Gastroesophageal sphincter (tissue), 4 donors: ENCODE measurements at regions not wholly inside any gene's neighbourhood (a gene's known extent, or its start where the extent isn't known, plus 50 kb on each side); places are given as distances from the start of the nearest gene placed in this dataset.

Experiments used
- ATAC-seq: fragments of 150-250 bp; one replicate; pipeline ENCODE4 v1.9.1; 2016; ENCODE audit warnings: mild to moderate bottlenecking, moderate library complexity
- H3K27ac ChIP-seq, 4 donors: fragments of 200-600 bp; sonication (generic) in 3 of 4; 1 replicate in 3 of 4; 2 replicates in 1 of 4; pipeline ENCODE4 v1.5.1; 2016 to 2019
- H3K27me3 ChIP-seq: fragments of 200-600 bp; sonication (generic); one replicate; pipeline ENCODE4 v1.5.1; 2019
- H3K36me3 ChIP-seq, 2 donors: fragments of 200-600 bp; sonication (generic); one replicate each; pipeline ENCODE4 v1.5.1; 2019; ENCODE audit warnings: control low read depth in 1 of 2
- H3K4me1 ChIP-seq, 3 donors: fragments of 200-600 bp; sonication (generic); 1 replicate in 2 of 3; 2 replicates in 1 of 3; pipeline ENCODE4 v1.5.1; 2016 to 2019; ENCODE audit warnings: control low read depth in 2 of 3
- H3K4me3 ChIP-seq, 2 donors: fragments of 200-600 bp; sonication (generic); one replicate each; pipeline ENCODE4 v1.5.1; 2019; ENCODE audit warnings: mild to moderate bottlenecking in 1 of 2, moderate library complexity in 1 of 2
- H3K9me3 ChIP-seq, 3 donors: fragments of 200-600 bp; sonication (generic); one replicate each; pipeline ENCODE4 v1.5.1; 2017 to 2019; ENCODE audit warnings: control low read depth in 2 of 3
- CTCF ChIP-seq, 4 experiments: fragments of 200-600 bp in 2 of 4; fragments of 450-650 bp in 2 of 4; sonication (generic) in 1 of 4; IDR thresholded peaks; one replicate each; pipeline ENCODE4 v1.5.1; 2017 to 2019; ENCODE audit warnings: antibody characterized with exemption in 4 of 4, mild to moderate bottlenecking in 2 of 4, moderate library complexity in 2 of 4
- EP300 ChIP-seq: sonication (generic); formaldehyde crosslinking; IDR thresholded peaks from one replicate; pipeline ENCODE4 v1.6.1; 2017; ENCODE audit warnings: antibody characterized with exemption, mild to moderate bottlenecking
- POLR2A ChIP-seq, 2 donors: fragments of 450-650 bp; IDR thresholded peaks; one replicate each; pipeline ENCODE4 v1.6.1; 2017; ENCODE audit warnings: antibody characterized with exemption in 2 of 2, mild to moderate bottlenecking in 2 of 2, moderate library complexity in 1 of 2
- POLR2AphosphoS5 ChIP-seq: sonication (generic); formaldehyde crosslinking; IDR thresholded peaks from one replicate; pipeline ENCODE4 v1.6.1; 2017; ENCODE audit warnings: antibody characterized with exemption
- WGBS, 2 donors: methylation state at CpG; one replicate each; pipeline ENCODE4 v1.1.5; 2018; ENCODE audit warnings: low coverage in 1 of 2; 5-methylcytosine and 5-hydroxymethylcytosine counted together

GRCh38 chr13:68588623-68589022 is 1358.5 kb upstream of the PCDH9 start:
- no peak for ATAC-seq
- no peaks in the 10 kb centered on the region for H3K27me3 ChIP-seq
- H3K4me3 ChIP-seq: no peak overlapping the region
- H3K36me3 ChIP-seq: no peaks in the 10 kb centered on the region
- no peaks in the 10 kb centered on the region for H3K4me1 ChIP-seq
- no peak overlapping the region for H3K27ac ChIP-seq
- TF ChIP-seq EP300 (no peak), POLR2A (IDR thresholded peaks at IDR 0.05) (no peak), CTCF (IDR thresholded peaks at IDR 0.05) (no peak), POLR2AphosphoS5 (no peak)
- 70 to 78% methylated on average over 4 of the region's 4 CpGs for WGBS, 2 donors
- H3K9me3 ChIP-seq: no peaks in the 10 kb centered on the region

GRCh38 chr13:68584776-68585175 is 1354.6 kb upstream of the PCDH9 start:
- Histone ChIP-seq H3K4me3 (no peak overlapping the region), H3K27me3 (no peaks in the 10 kb centered on the region), H3K4me1 (no peaks in the 10 kb centered on the region), H3K27ac (no peak overlapping the region), H3K9me3 (no peaks in the 10 kb centered on the region), H3K36me3 (no peaks in the 10 kb centered on the region)
- WGBS, 2 donors: 71% methylated on average over 1 of the region's 1 CpG
- ATAC-seq: no peak
- TF ChIP-seq EP300 (no peak), POLR2AphosphoS5 (no peak), CTCF (IDR thresholded peaks at IDR 0.05) (no peak), POLR2A (IDR thresholded peaks at IDR 0.05) (no peak)

GRCh38 chr13:68574053-68574452 is 1343.9 kb upstream of the PCDH9 start:
- no peak overlapping the region for H3K4me3 ChIP-seq
- H3K4me1 ChIP-seq: no peaks in the 10 kb centered on the region
- WGBS, 2 donors: 75 to 80% methylated on average over 1 of the region's 1 CpG
- H3K9me3 ChIP-seq: no peaks in the 10 kb centered on the region
- ATAC-seq: no peak
- no peak for TF ChIP-seq CTCF (IDR thresholded peaks at IDR 0.05)
- no peak for TF ChIP-seq POLR2AphosphoS5
- no peak for TF ChIP-seq EP300
- TF ChIP-seq POLR2A (IDR thresholded peaks at IDR 0.05): no peak
- H3K27ac ChIP-seq: no peak overlapping the region
- H3K36me3 ChIP-seq: no peaks in the 10 kb centered on the region
- H3K27me3 ChIP-seq: no peaks in the 10 kb centered on the region

- Histone ChIP-seq H3K36me3 (no peaks in the 10 kb centered on the region), H3K4me3 (no peak overlapping the region), H3K27me3 (no peaks in the 10 kb centered on the region), H3K9me3 (no peaks in the 10 kb centered on the region), H3K4me1 (no peaks in the 10 kb centered on the region), H3K27ac (no peak overlapping the region)
- WGBS, 2 donors: 77 to 90% methylated on average over 4 to 5 of the region's 5 CpGs
- TF ChIP-seq CTCF (IDR thresholded peaks at IDR 0.05) (no peak), EP300 (no peak), POLR2AphosphoS5 (no peak), POLR2A (IDR thresholded peaks at IDR 0.05) (no peak)
- no peak for ATAC-seq
These were observed 1321.8 kb upstream of the PCDH9 start for GRCh38 chr13:68551701-68552522.

GRCh38 chr13:68550330-68550729 is 1320.2 kb upstream of the PCDH9 start:
- no peak for ATAC-seq
- no peaks in the 10 kb centered on the region for H3K9me3 ChIP-seq
- no peaks in the 10 kb centered on the region for H3K36me3 ChIP-seq
- 27 to 53% methylated on average over 1 of the region's 1 CpG for WGBS, 2 donors
- H3K4me3 ChIP-seq: no peak overlapping the region
- TF ChIP-seq POLR2A (IDR thresholded peaks at IDR 0.05): no peak
- no peak for TF ChIP-seq EP300
- no peak for TF ChIP-seq CTCF (IDR thresholded peaks at IDR 0.05)
- no peak for TF ChIP-seq POLR2AphosphoS5
- no peaks in the 10 kb centered on the region for H3K27me3 ChIP-seq
- H3K4me1 ChIP-seq: no peaks in the 10 kb centered on the region
- no peak overlapping the region for H3K27ac ChIP-seq
